K562 (cell line): ENCODE measurements at regions not wholly inside any gene's neighbourhood (a gene's known extent, or its start where the extent isn't known, plus 50 kb on each side); places are given as distances from the start of the nearest gene placed in this dataset.

Experiments
- ATAC-seq: fragments of 200-7000 bp; cut with Tn5 transposase; 3 replicates; pipeline ENCODE4 v1.9.1; 2020; ENCODE audit warnings: moderate library complexity
- BruUV-seq: library from RNA; stranded (reverse); fragments of 400-500 nt; replicated peaks from 2 replicates; lab custom pipeline; 2021; lab: Mats Ljungman, UMichigan
- CTCF ChIA-PET: fragments of 300-600 bp; formaldehyde crosslinking; extraction: SDS; loops from one replicate; lab custom pipeline; 2021; ENCODE audit warnings: low intra/inter-chr PET ratio; lab: Yijun Ruan, JAX
- POLR2A ChIA-PET: fragments of 300-600, 350-650 bp; sonication (Branson Sonifier 250); formaldehyde crosslinking; extraction: SDS; loops from one replicate; lab custom pipeline; 2021; ENCODE audit warnings: antibody characterized with exemption, inconsistent platforms; lab: Yijun Ruan, JAX
- DNase-seq, 4 experiments: peaks; one replicate each; pipeline versions ENCODE4 v3.0.0 to v3.0.0-alpha.2; 2011 to 2018; ENCODE audit warnings: low spot score in 3 of 4, mixed read lengths in 3 of 4; ENCODE audit errors: extremely low read depth in 1 of 4
- FAIRE-seq: peaks from 2 replicates; lab custom pipeline; 2011; peaks lifted over from hg19 to GRCh38; lab: Jason Lieb, UNC
- H2AFZ ChIP-seq: 2 replicates; pipeline ENCODE4 v1.6.0; 2011; ENCODE audit warnings: low read depth, low read length, control low read depth, inconsistent platforms
- H3K27ac ChIP-seq: fragments of 200-600 bp; 3 replicates; pipeline ENCODE4 v1.8.0; 2011; ENCODE audit warnings: low read depth, mild to moderate bottlenecking, control low read depth, inconsistent platforms, low read length, moderate library complexity, mixed read lengths; ENCODE audit errors: extremely low read depth
- H3K27me3 ChIP-seq, 2 experiments: fragments of 300-600 bp in 1 of 2; 2 replicates in 1 of 2; 3 replicates in 1 of 2; pipeline versions ENCODE4 v1.6.0 to v1.8.0; 2011; ENCODE audit warnings: inconsistent platforms in 2 of 2, low read length in 2 of 2, mild to moderate bottlenecking in 1 of 2, mixed read lengths in 1 of 2, moderate library complexity in 1 of 2; ENCODE audit not compliant: control insufficient read depth in 2 of 2, insufficient read depth in 2 of 2
- H3K36me3 ChIP-seq: fragments of 300-600 bp; 3 replicates; pipeline ENCODE4 v1.8.0; 2011; ENCODE audit warnings: mild to moderate bottlenecking, low read length, inconsistent platforms; ENCODE audit not compliant: control insufficient read depth, insufficient read depth
- H3K4me1 ChIP-seq, 2 experiments: fragments of 200-600 bp in 1 of 2; replicated peaks in 1 of 2; 2 replicates in 1 of 2; 3 replicates in 1 of 2; pipeline versions ENCODE4 v1.5.1 to v1.8.0; 2011; ENCODE audit warnings: inconsistent platforms in 2 of 2, low read length in 2 of 2, mild to moderate bottlenecking in 1 of 2, mixed read lengths in 1 of 2, moderate library complexity in 1 of 2; ENCODE audit not compliant: control insufficient read depth in 2 of 2, insufficient read depth in 2 of 2
- H3K4me2 ChIP-seq: 2 replicates; pipeline ENCODE4 v1.6.1; 2011; ENCODE audit warnings: low read length, control low read depth, inconsistent platforms, mixed read lengths; ENCODE audit not compliant: insufficient read depth
- H3K4me3 ChIP-seq: fragments of 200-600 bp; sonication (generic), shearing (Covaris generic); 2 replicates; pipeline ENCODE4 v1.5.1; 2016; ENCODE audit warnings: control low read depth, inconsistent platforms
- H3K79me2 ChIP-seq: fragments of 200-600 bp; 3 replicates; pipeline ENCODE4 v1.8.0; 2011; ENCODE audit warnings: low read length, inconsistent platforms; ENCODE audit not compliant: control insufficient read depth, insufficient read depth
- H3K9ac ChIP-seq, 2 experiments: 2 replicates each; pipeline versions ENCODE4 v1.6.0 to v1.6.1; 2011; ENCODE audit warnings: low read depth in 2 of 2, low read length in 2 of 2, control low read depth in 1 of 2, inconsistent platforms in 1 of 2, mild to moderate bottlenecking in 1 of 2, mixed read lengths in 1 of 2; ENCODE audit not compliant: insufficient read depth in 1 of 2
- H3K9me1 ChIP-seq: one replicate; pipeline ENCODE4 v1.6.0; 2011; ENCODE audit warnings: inconsistent platforms, mild to moderate bottlenecking, low read length, moderate library complexity; ENCODE audit not compliant: control insufficient read depth, insufficient read depth
- H3K9me3 ChIP-seq: replicated peaks from 2 replicates; pipeline ENCODE4 v1.5.1; 2011; ENCODE audit warnings: low read depth, low read length, inconsistent platforms; ENCODE audit not compliant: control insufficient read depth, insufficient read depth
- H4K20me1 ChIP-seq: replicated peaks from 2 replicates; pipeline ENCODE4 v1.6.1; 2011; ENCODE audit warnings: low read length, inconsistent platforms, mixed read lengths; ENCODE audit not compliant: control insufficient read depth, insufficient read depth
- ATF1 ChIP-seq, 2 experiments: fragments of 450-650 bp in 1 of 2; IDR thresholded peaks; 2 replicates each; pipeline ENCODE4 v1.6.1; 2016; ENCODE audit warnings: missing compliant biosample characterization in 1 of 2, missing genetic modification characterization in 1 of 2
- CLOCK ChIP-seq: fragments of 250-450 bp; sonication (Bioruptor Pico); IDR thresholded peaks from 2 replicates; pipeline ENCODE4 v1.4.0; 2020; ENCODE audit warnings: mild to moderate bottlenecking, moderate library complexity, borderline replicate concordance
- ETV6 ChIP-seq, 3 experiments: fragments of 150-350 bp in 1 of 3; sonication (generic) in 1 of 3; formaldehyde crosslinking in 1 of 3; IDR thresholded peaks; 2 replicates each; pipeline versions ENCODE4 v1.6.1 to v1.8.0; 2014 to 2022; ENCODE audit warnings: borderline replicate concordance in 2 of 3, low read depth in 2 of 3, antibody characterized with exemption in 1 of 3, low read length in 1 of 3, mild to moderate bottlenecking in 1 of 3, missing genetic modification reagents in 1 of 3
- KDM1A ChIP-seq, 2 experiments: fragments of 450-650 bp; IDR thresholded peaks; 2 replicates each; pipeline ENCODE4 v1.6.1; 2016; ENCODE audit warnings: mild to moderate bottlenecking in 2 of 2
- MTA3 ChIP-seq: fragments of 450-650 bp; formaldehyde crosslinking; IDR thresholded peaks from 2 replicates; pipeline ENCODE4 v1.6.1; 2017; ENCODE audit warnings: mild to moderate bottlenecking, borderline replicate concordance
- NCOA4 ChIP-seq: fragments of 450-650 bp; IDR thresholded peaks from 2 replicates; pipeline ENCODE4 v1.6.1; 2018; ENCODE audit warnings: mild to moderate bottlenecking; ENCODE audit not compliant: partially characterized antibody
- RFX7 ChIP-seq: fragments of 250-450 bp; sonication (Bioruptor Pico); IDR thresholded peaks from 2 replicates; pipeline ENCODE4 v1.5.1; 2021; ENCODE audit warnings: mild to moderate bottlenecking
- TAF1 ChIP-seq: IDR thresholded peaks from 2 replicates; pipeline ENCODE4 v1.6.1; 2011; ENCODE audit warnings: mild to moderate bottlenecking, low read length, moderate library complexity; ENCODE audit not compliant: insufficient read depth, control insufficient read depth, severe bottlenecking; ENCODE audit errors: extremely low read depth
- TCF7 ChIP-seq: sonication (generic); IDR thresholded peaks from 2 replicates; pipeline ENCODE4 v1.6.1; 2016; ENCODE audit warnings: antibody characterized with exemption, borderline replicate concordance
- ZNF212 ChIP-seq: fragments of 450-650 bp; formaldehyde crosslinking; IDR thresholded peaks from 2 replicates; pipeline ENCODE4 v1.4.0; 2020; ENCODE audit warnings: mild to moderate bottlenecking
- WGBS: fragments of 100-300 bp; shearing (Covaris generic); methylation state at CpG from one replicate; pipeline ENCODE4 v1.1.6; 2016; ENCODE audit warnings: low coverage, mixed read lengths; ENCODE audit not compliant: insufficient coverage; ENCODE audit errors: missing lambda C conversion rate; 5-methylcytosine and 5-hydroxymethylcytosine counted together
- in situ Hi-C: fragments of 300-500 bp; cut with MboI; formaldehyde crosslinking; loops from 4 replicates; pipeline ENCODE4 v1.15.0; 2018; ENCODE audit warnings: inconsistent platforms, mixed read lengths
- intact Hi-C: fragments of 100-400 bp; cut with micrococcal nuclease; formaldehyde crosslinking; loops from 2 replicates; pipeline ENCODE4 v1.14.2; 2022

- Histone ChIP-seq H3K79me2 (no peaks in the 10 kb centered on the region), H3K9ac (no peak overlapping the region), H3K4me2 (no peak overlapping the region), H3K36me3 (no peaks in the 10 kb centered on the region), H3K9me3 (no peaks in the 10 kb centered on the region), H3K4me3 (no peak overlapping the region), H3K4me1 (no peaks in the 10 kb centered on the region), H3K9me1 (no peaks in the 10 kb centered on the region), H3K27ac (no peak overlapping the region), H3K27me3 (no peaks in the 10 kb centered on the region), H4K20me1 (no peaks in the 10 kb centered on the region), H2AFZ (no peak overlapping the region)
- intact Hi-C loops = no loop called here
- ATAC-seq (no peak), FAIRE-seq (no peak), DNase-seq (no peak)
- no TSS peak for BruUV-seq
- TF ChIP-seq KDM1A (IDR thresholded peaks at IDR 0.05) = no peak
- no peak for TF ChIP-seq ETV6 (IDR thresholded peaks at IDR 0.05; ENCODE audit: borderline replicate concordance in 1 of 2, low read depth in 2 of 2, low read length in 1 of 2)
- TF ChIP-seq ETV6 (CRISPR knock-in tag; IDR thresholded peaks at IDR 0.05; ENCODE audit: borderline replicate concordance) = no peak
- no peak for TF ChIP-seq NCOA4
- no peak for TF ChIP-seq ZNF212 (CRISPR knock-in tag)
- TF ChIP-seq RFX7 (CRISPR knock-in tag) = no peak
- TF ChIP-seq TCF7 = no peak
- no peak for TF ChIP-seq ATF1 (CRISPR knock-in tag; IDR thresholded peaks at IDR 0.05)
- TF ChIP-seq ATF1 (tag; IDR thresholded peaks at IDR 0.05) = no peak
- TF ChIP-seq MTA3 = no peak
- TF ChIP-seq CLOCK (CRISPR knock-in tag) = no peak
- TF ChIP-seq TAF1 = no peak
- in situ Hi-C loops = no loop called here
- ChIA-PET CTCF (no interaction called here), POLR2A (no interaction called here)
- 0% methylated on average over 1 of the region's 2 CpGs for WGBS
Observed at GRCh38 chr13:34189946-34190345, 372.0 kb downstream of the RFC3 start.
